ENCODE measurements at regions not wholly inside any gene's neighbourhood (a gene's known extent, or its start where the extent isn't known, plus 50 kb on each side); places are given as distances from the start of the nearest gene placed in this dataset.

- TF ChIP-seq CTCF (IDR thresholded peaks at IDR 0.05) (no peak), POLR2AphosphoS5 (IDR thresholded peaks at IDR 0.05; ENCODE audit: insufficient read depth in 1 of 2, low read depth in 1 of 2) (no peak), POLR2A (IDR thresholded peaks at IDR 0.05) (no peak)
- intact Hi-C loops (cut with DNase I): no loop called here
- Histone ChIP-seq H3K4me1 (no peaks in the 10 kb centered on the region), H3K9me3 (no peaks in the 10 kb centered on the region), H3K36me3 (no peaks in the 10 kb centered on the region), H3K4me3 (no peak overlapping the region), H3K27ac (no peak overlapping the region), H3K27me3 (no peaks in the 10 kb centered on the region)
- DNase-seq (ENCODE audit: extremely low spot score in 2 of 2): no peak
Measured at GRCh38 chr9:100890321-100890720, 138.2 kb upstream of the PLPPR1 start.

GRCh38 chr9:100911273-100911672 lies 117.3 kb upstream of the PLPPR1 start:
- no peak for DNase-seq (ENCODE audit: extremely low spot score in 2 of 2)
- intact Hi-C loops (cut with DNase I): no loop called here

GRCh38 chr9:100913257-100913656 lies 115.3 kb upstream of the PLPPR1 start:
- Histone ChIP-seq H3K4me1 (no peaks in the 10 kb centered on the region), H3K4me3 (no peak overlapping the region), H3K27ac (no peak overlapping the region), H3K36me3 (no peaks in the 10 kb centered on the region), H3K27me3 (no peaks in the 10 kb centered on the region), H3K9me3 (no peaks in the 10 kb centered on the region)
- no peak for DNase-seq (ENCODE audit: extremely low spot score in 2 of 2)
- intact Hi-C loops (cut with DNase I): no loop called here
- TF ChIP-seq POLR2A (IDR thresholded peaks at IDR 0.05): no peak
- no peak for TF ChIP-seq POLR2AphosphoS5 (IDR thresholded peaks at IDR 0.05; ENCODE audit: insufficient read depth in 1 of 2, low read depth in 1 of 2)
- no peak for TF ChIP-seq CTCF (IDR thresholded peaks at IDR 0.05)

More at GRCh38 chr9:100911273-100911672, 117.3 kb upstream of the PLPPR1 start:
- Histone ChIP-seq H3K4me3 (no peak overlapping the region), H3K4me1 (no peaks in the 10 kb centered on the region), H3K27ac (no peak overlapping the region), H3K27me3 (no peaks in the 10 kb centered on the region), H3K9me3 (no peaks in the 10 kb centered on the region), H3K36me3 (no peaks in the 10 kb centered on the region)
- no peak for TF ChIP-seq CTCF (IDR thresholded peaks at IDR 0.05)
- no peak for TF ChIP-seq POLR2AphosphoS5 (IDR thresholded peaks at IDR 0.05; ENCODE audit: insufficient read depth in 1 of 2, low read depth in 1 of 2)
- no peak for TF ChIP-seq POLR2A (IDR thresholded peaks at IDR 0.05)

GRCh38 chr9:100914266-100914665 lies 114.3 kb upstream of the PLPPR1 start:
- H3K4me3 ChIP-seq: no peak overlapping the region
- no peak overlapping the region for H3K27ac ChIP-seq
- no peaks in the 10 kb centered on the region for H3K36me3 ChIP-seq
- TF ChIP-seq CTCF (IDR thresholded peaks at IDR 0.05) (no peak), POLR2AphosphoS5 (IDR thresholded peaks at IDR 0.05; ENCODE audit: insufficient read depth in 1 of 2, low read depth in 1 of 2) (no peak), POLR2A (IDR thresholded peaks at IDR 0.05) (no peak)
- H3K9me3 ChIP-seq: no peaks in the 10 kb centered on the region
- intact Hi-C loops (cut with DNase I): no loop called here
- H3K27me3 ChIP-seq: no peaks in the 10 kb centered on the region
- no peak for DNase-seq (ENCODE audit: extremely low spot score in 2 of 2)
- no peaks in the 10 kb centered on the region for H3K4me1 ChIP-seq

GRCh38 chr9:100919506-100919905 lies 109.0 kb upstream of the PLPPR1 start:
- H3K4me1 ChIP-seq: no peaks in the 10 kb centered on the region
- H3K27me3 ChIP-seq: no peaks in the 10 kb centered on the region
- no peak overlapping the region for H3K27ac ChIP-seq
- TF ChIP-seq POLR2A (IDR thresholded peaks at IDR 0.05) (no peak), POLR2AphosphoS5 (IDR thresholded peaks at IDR 0.05; ENCODE audit: insufficient read depth in 1 of 2, low read depth in 1 of 2) (no peak), CTCF (IDR thresholded peaks at IDR 0.05) (no peak)
- DNase-seq (ENCODE audit: extremely low spot score in 2 of 2): no peak
- no peak overlapping the region for H3K4me3 ChIP-seq
- H3K36me3 ChIP-seq: no peaks in the 10 kb centered on the region
- intact Hi-C loops (cut with DNase I): no loop called here
- no peaks in the 10 kb centered on the region for H3K9me3 ChIP-seq
